DMS 273 (cell line): ENCODE measurements at regions not wholly inside any gene's neighbourhood (a gene's known extent, or its start where the extent isn't known, plus 50 kb on each side); places are given as distances from the start of the nearest gene placed in this dataset.
"Not testable (repeated sequence)": the region's sequence is repeated elsewhere in the genome, so short reads cannot be mapped to it uniquely, and the experiment has no call there.

Experiments used
- DNase-seq: peaks from one replicate; lab custom pipeline; 2025; ENCODE audit not compliant: unreplicated experiment; lab: John Stamatoyannopoulos, UW

GRCh38 chrX:114450911-114451310 is 133.0 kb upstream of the HTR2C start:
- DNase-seq, result no peak

GRCh38 chrX:114451397-114451796 is 132.5 kb upstream of the HTR2C start:
- no peak for DNase-seq

GRCh38 chrX:114462266-114462665 is 121.6 kb upstream of the HTR2C start:
- no peak for DNase-seq

- DNase-seq, result no peak
Observed at GRCh38 chrX:114465689-114466088, 118.2 kb upstream of the HTR2C start.

GRCh38 chrX:114472008-114472407 is 111.9 kb upstream of the HTR2C start:
- not testable (repeated sequence) for DNase-seq

DNA sequence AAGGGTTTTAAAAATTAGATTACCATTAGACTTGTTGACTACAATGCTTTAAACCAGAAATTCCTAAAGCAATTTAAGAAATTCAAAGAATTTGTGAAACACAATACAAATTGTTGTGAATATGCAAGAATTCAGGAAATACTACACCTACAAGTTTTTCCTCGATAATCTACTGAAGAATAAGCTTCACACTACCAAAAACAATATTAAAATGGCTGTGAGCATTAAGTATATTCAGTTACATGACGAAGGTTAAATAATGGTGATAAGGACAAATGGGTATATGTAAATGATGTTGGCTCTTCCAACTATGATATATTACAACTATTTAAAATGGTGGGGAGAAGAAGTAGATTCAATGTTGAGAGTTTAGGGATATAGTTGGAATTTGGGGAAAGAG is 111.1 kb upstream of the HTR2C start:
- no peak for DNase-seq

- DNase-seq, result peak; percentile 29
Observed at GRCh38 chrX:114500622-114501021, 83.3 kb upstream of the HTR2C start.

- no peak for DNase-seq
Observed at GRCh38 chrX:114508756-114509155, 75.1 kb upstream of the HTR2C start.

- DNase-seq, result no peak
Observed at GRCh38 chrX:114519524-114519923, 64.4 kb upstream of the HTR2C start.

GRCh38 chrX:114520701-114521100 is 63.2 kb upstream of the HTR2C start:
- DNase-seq, result not testable (repeated sequence)

DNA sequence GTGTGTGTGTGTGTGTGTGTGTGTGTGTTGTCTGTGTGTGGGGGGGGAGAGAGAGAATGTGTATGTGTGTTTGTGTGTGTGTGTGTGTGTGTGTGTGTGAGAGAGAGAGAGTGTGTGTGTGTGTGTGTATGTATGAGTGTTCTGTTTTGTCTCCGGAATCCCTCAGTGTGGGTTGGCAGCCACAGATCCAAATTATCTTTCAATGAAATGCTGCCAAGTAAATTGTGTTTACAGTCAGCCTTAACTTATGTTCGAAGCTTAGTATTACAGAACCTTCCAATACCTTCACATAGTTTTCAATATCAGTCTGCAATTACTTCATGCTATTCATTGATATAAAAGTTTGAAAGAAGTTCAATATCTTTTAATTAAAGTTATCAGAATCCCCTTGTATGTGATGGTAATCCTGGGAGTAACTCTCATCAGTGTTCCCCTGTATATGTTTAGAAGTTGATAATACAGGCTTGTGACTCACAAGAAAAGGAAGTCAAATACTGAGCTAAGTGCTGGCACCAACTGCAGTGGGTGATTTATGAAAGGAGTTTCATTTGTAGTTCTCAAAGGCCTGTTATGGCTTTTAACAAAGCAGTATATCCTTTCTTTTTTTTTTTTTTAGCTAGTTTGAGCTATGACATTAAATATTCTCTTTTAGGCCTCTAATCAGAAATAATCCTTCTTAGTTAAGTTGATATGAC is 51.6 kb upstream of the HTR2C start:
- no peak for DNase-seq
